ENCODE measurements at regions not wholly inside any gene's neighbourhood (a gene's known extent, or its start where the extent isn't known, plus 50 kb on each side); places are given as distances from the start of the nearest gene placed in this dataset.
"Not testable (repeated sequence)": the region's sequence is repeated elsewhere in the genome, so short reads cannot be mapped to it uniquely, and the experiment has no call there.

- DNase-seq: no peak
- 64 to 75% (median 71%) methylated on average over 4 of the region's 4 CpGs for WGBS, 4 donors
- intact Hi-C loops (cut with DNase I): no loop called here
Observed at GRCh38 chr3:178137206-178137605, 399.0 kb upstream of the KCNMB2 start.

GRCh38 chr3:178137831-178138230 lies 398.4 kb upstream of the KCNMB2 start:
- TF ChIP-seq POLR2A (IDR thresholded peaks at IDR 0.05): no peak
- no peak for TF ChIP-seq CTCF (IDR thresholded peaks at IDR 0.05)
- intact Hi-C loops (cut with DNase I): no loop called here
- WGBS, 4 donors: 87 to 90% (median 89%) methylated on average over 3 of the region's 3 CpGs
- Histone ChIP-seq H3K4me3 (no peak overlapping the region), H3K27ac (no peak overlapping the region), H3K27me3 (no peaks in the 10 kb centered on the region), H3K36me3 (replicated peaks in 1 of 2) (no peaks in the 10 kb centered on the region), H3K4me1 (replicated peaks in 1 of 2) (no peaks in the 10 kb centered on the region), H3K9me3 (replicated peaks in 1 of 3) (no peaks in the 10 kb centered on the region)
- no peak for DNase-seq

More at GRCh38 chr3:178137206-178137605, 399.0 kb upstream of the KCNMB2 start:
- TF ChIP-seq CTCF (IDR thresholded peaks at IDR 0.05) (no peak), POLR2A (IDR thresholded peaks at IDR 0.05) (no peak)
- Histone ChIP-seq H3K27me3 (no peaks in the 10 kb centered on the region), H3K4me1 (replicated peaks in 1 of 2) (no peaks in the 10 kb centered on the region), H3K36me3 (replicated peaks in 1 of 2) (no peaks in the 10 kb centered on the region), H3K4me3 (no peak overlapping the region), H3K9me3 (replicated peaks in 1 of 3) (no peaks in the 10 kb centered on the region), H3K27ac (no peak overlapping the region)

GRCh38 chr3:178139116-178139515 lies 397.1 kb upstream of the KCNMB2 start:
- Histone ChIP-seq H3K4me1 (replicated peaks in 1 of 2) (no peaks in the 10 kb centered on the region), H3K9me3 (replicated peaks in 1 of 3) (no peaks in the 10 kb centered on the region), H3K4me3 (no peak overlapping the region), H3K27ac (no peak overlapping the region), H3K27me3 (no peaks in the 10 kb centered on the region), H3K36me3 (replicated peaks in 1 of 2) (no peaks in the 10 kb centered on the region)
- TF ChIP-seq POLR2A (IDR thresholded peaks at IDR 0.05) (no peak), CTCF (IDR thresholded peaks at IDR 0.05) (no peak)
- intact Hi-C loops (cut with DNase I): no loop called here
- no peak for DNase-seq

- intact Hi-C loops (cut with DNase I): no loop called here
- Histone ChIP-seq H3K27me3 (no peaks in the 10 kb centered on the region), H3K36me3 (replicated peaks in 1 of 2) (no peaks in the 10 kb centered on the region), H3K4me1 (replicated peaks in 1 of 2) (no peaks in the 10 kb centered on the region), H3K9me3 (replicated peaks in 1 of 3) (no peaks in the 10 kb centered on the region), H3K4me3 (no peak overlapping the region), H3K27ac (no peak overlapping the region)
- 80 to 90% (median 84%) methylated on average over 4 of the region's 4 CpGs for WGBS, 4 donors
- TF ChIP-seq CTCF (IDR thresholded peaks at IDR 0.05) (no peak), POLR2A (IDR thresholded peaks at IDR 0.05) (no peak)
- no peak for DNase-seq
Observed at GRCh38 chr3:178140531-178141304, 395.5 kb upstream of the KCNMB2 start.

GRCh38 chr3:178141305-178141684 lies 394.9 kb upstream of the KCNMB2 start:
- DNase-seq; H3K4me3 ChIP-seq; intact Hi-C loops (cut with DNase I); H3K36me3 ChIP-seq (replicated peaks in 1 of 2); H3K4me1 ChIP-seq (replicated peaks in 1 of 2); H3K27me3 ChIP-seq; H3K27ac ChIP-seq; H3K9me3 ChIP-seq (replicated peaks in 1 of 3): not testable (repeated sequence)
- WGBS, 4 donors: 100% methylated on average over 1 of the region's 1 CpG; no CpG with 5 or more reads in 3 of the 4 donors

Data from adrenal gland (tissue), 9 donors.